ENCODE measurements at regions not wholly inside any gene's neighbourhood (a gene's known extent, or its start where the extent isn't known, plus 50 kb on each side); places are given as distances from the start of the nearest gene placed in this dataset.
"Not testable (repeated sequence)": the region's sequence is repeated elsewhere in the genome, so short reads cannot be mapped to it uniquely, and the experiment has no call there.

- H3K4me3 ChIP-seq (ENCODE audit: low read length); DNase-seq (ENCODE audit: low read depth, low spot score): not testable (repeated sequence)
These were observed 599.0 kb downstream of the DOK5 start for GRCh38 chr20:55074266-55074840.

GRCh38 chr20:55070001-55070400 lies 594.6 kb downstream of the DOK5 start:
- no peak overlapping the region for H3K4me3 ChIP-seq (ENCODE audit: low read length)
- DNase-seq (ENCODE audit: low read depth, low spot score): no peak

GRCh38 chr20:55067158-55067825 lies 591.9 kb downstream of the DOK5 start:
- H3K4me3 ChIP-seq (ENCODE audit: low read length): no peak overlapping the region
- no peak for DNase-seq (ENCODE audit: low read depth, low spot score)

GRCh38 chr20:55058938-55059337 lies 583.5 kb downstream of the DOK5 start:
- no peak overlapping the region for H3K4me3 ChIP-seq (ENCODE audit: low read length)
- no peak for DNase-seq (ENCODE audit: low read depth, low spot score)

- no peak overlapping the region for H3K4me3 ChIP-seq (ENCODE audit: low read length)
- no peak for DNase-seq (ENCODE audit: low read depth, low spot score)
These were observed 582.5 kb downstream of the DOK5 start for GRCh38 chr20:55057779-55058415.

GRCh38 chr20:55054453-55054852 lies 579.1 kb downstream of the DOK5 start:
- no peak for DNase-seq (ENCODE audit: low read depth, low spot score)
- H3K4me3 ChIP-seq (ENCODE audit: low read length): no peak overlapping the region

- no peak overlapping the region for H3K4me3 ChIP-seq (ENCODE audit: low read length)
- DNase-seq (ENCODE audit: low read depth, low spot score): no peak
These were observed 578.0 kb downstream of the DOK5 start for GRCh38 chr20:55053389-55053788.

GRCh38 chr20:55052459-55052858 lies 577.1 kb downstream of the DOK5 start:
- H3K4me3 ChIP-seq (ENCODE audit: low read length): no peak overlapping the region

GRCh38 chr20:55038684-55039083 lies 563.3 kb downstream of the DOK5 start:
- H3K4me3 ChIP-seq (ENCODE audit: low read length): no peak overlapping the region
- no peak for DNase-seq (ENCODE audit: low read depth, low spot score)

More at GRCh38 chr20:55052459-55052858, 577.1 kb downstream of the DOK5 start:
- no peak for DNase-seq (ENCODE audit: low read depth, low spot score)

- no peak overlapping the region for H3K4me3 ChIP-seq (ENCODE audit: low read length)
- DNase-seq (ENCODE audit: low read depth, low spot score): no peak
These were observed 556.6 kb downstream of the DOK5 start for GRCh38 chr20:55031971-55032370.

- no peak for DNase-seq (ENCODE audit: low read depth, low spot score)
- H3K4me3 ChIP-seq (ENCODE audit: low read length): no peak overlapping the region
These were observed 539.4 kb downstream of the DOK5 start for GRCh38 chr20:55014766-55015165.

GRCh38 chr20:55010761-55011160 lies 535.4 kb downstream of the DOK5 start:
- DNase-seq (ENCODE audit: low read depth, low spot score): no peak
- H3K4me3 ChIP-seq (ENCODE audit: low read length): no peak overlapping the region

GRCh38 chr20:55009066-55009465 lies 533.7 kb downstream of the DOK5 start:
- no peak for DNase-seq (ENCODE audit: low read depth, low spot score)
- H3K4me3 ChIP-seq (ENCODE audit: low read length): no peak overlapping the region

GRCh38 chr20:55004044-55004443 lies 528.7 kb downstream of the DOK5 start:
- DNase-seq (ENCODE audit: low read depth, low spot score): no peak
- H3K4me3 ChIP-seq (ENCODE audit: low read length): no peak overlapping the region

GRCh38 chr20:54995553-54995952 lies 520.2 kb downstream of the DOK5 start:
- no peak for DNase-seq (ENCODE audit: low read depth, low spot score)
- H3K4me3 ChIP-seq (ENCODE audit: low read length): no peak overlapping the region

GRCh38 chr20:54995011-54995410 lies 519.6 kb downstream of the DOK5 start:
- no peak overlapping the region for H3K4me3 ChIP-seq (ENCODE audit: low read length)
- DNase-seq (ENCODE audit: low read depth, low spot score): no peak

- DNase-seq (ENCODE audit: low read depth, low spot score): no peak
- H3K4me3 ChIP-seq (ENCODE audit: low read length): no peak overlapping the region
These were observed 509.7 kb downstream of the DOK5 start for GRCh38 chr20:54985091-54985490.

GRCh38 chr20:54984104-54984448 lies 508.7 kb downstream of the DOK5 start:
- H3K4me3 ChIP-seq (ENCODE audit: low read length): no peak overlapping the region
- DNase-seq (ENCODE audit: low read depth, low spot score): no peak

- H3K4me3 ChIP-seq (ENCODE audit: low read length); DNase-seq (ENCODE audit: low read depth, low spot score): not testable (repeated sequence)
These were observed 508.2 kb downstream of the DOK5 start for GRCh38 chr20:54983394-54984103.

- H3K4me3 ChIP-seq (ENCODE audit: low read length): no peak overlapping the region
- no peak for DNase-seq (ENCODE audit: low read depth, low spot score)
These were observed 505.8 kb downstream of the DOK5 start for GRCh38 chr20:54981175-54981574.

Measured in Jurkat, Clone E6-1 (cell line).